IMR-90 (cell line): ENCODE measurements at regions not wholly inside any gene's neighbourhood (a gene's known extent, or its start where the extent isn't known, plus 50 kb on each side); places are given as distances from the start of the nearest gene placed in this dataset.

Experiments used
- CEBPB ChIP-seq: IDR thresholded peaks from 2 replicates; pipeline ENCODE4 v1.6.1; 2012; ENCODE audit warnings: low read depth, low read length, improper control_type of control experiment
- CHD1 ChIP-seq: IDR thresholded peaks from 2 replicates; pipeline ENCODE4 v1.6.1; 2012; ENCODE audit warnings: low read depth, low read length, improper control_type of control experiment
- CTCF ChIP-seq: conservative IDR thresholded peaks from 2 replicates; pipeline ENCODE4 v1.5.1; 2012; ENCODE audit warnings: mild to moderate bottlenecking, low read depth, low read length, improper control_type of control experiment
- FOS ChIP-seq: fragments of 150-350 bp; IDR thresholded peaks from 2 replicates; pipeline ENCODE4 v1.6.1; 2016; ENCODE audit warnings: low read depth, low read length
- MAFK ChIP-seq: IDR thresholded peaks from 2 replicates; pipeline ENCODE4 v1.6.1; 2012; ENCODE audit warnings: low read depth, low read length, improper control_type of control experiment
- POLR2A ChIP-seq: IDR thresholded peaks from 2 replicates; pipeline ENCODE4 v1.6.1; 2012; ENCODE audit warnings: mild to moderate bottlenecking, low read depth, low read length
- RAD21 ChIP-seq: IDR thresholded peaks from 2 replicates; pipeline ENCODE4 v1.6.1; 2012; ENCODE audit warnings: low read length, improper control_type of control experiment
- RCOR1 ChIP-seq: IDR thresholded peaks from 2 replicates; pipeline ENCODE4 v1.6.1; 2012; ENCODE audit warnings: mild to moderate bottlenecking, low read length, improper control_type of control experiment; ENCODE audit not compliant: insufficient replicate concordance
- RFX5 ChIP-seq: IDR thresholded peaks from 2 replicates; pipeline ENCODE4 v1.8.0; 2012; ENCODE audit warnings: low read depth, mild to moderate bottlenecking, low read length, moderate library complexity
- SMC3 ChIP-seq: fragments of 150-350 bp; IDR thresholded peaks from 2 replicates; pipeline ENCODE4 v1.6.1; 2016; ENCODE audit warnings: low read depth, mild to moderate bottlenecking, antibody characterized with exemption, low read length, moderate library complexity
- USF2 ChIP-seq: fragments of 150-350 bp; IDR thresholded peaks from 2 replicates; pipeline ENCODE4 v1.6.1; 2017; ENCODE audit warnings: mild to moderate bottlenecking, antibody characterized with exemption, low read length, low read depth

- TF ChIP-seq CTCF (no peak), MAFK (no peak), POLR2A (no peak), CHD1 (no peak), RFX5 (no peak), RCOR1 (no peak), USF2 (no peak), CEBPB (no peak), SMC3 (no peak), RAD21 (no peak), FOS (no peak)
Measured at GRCh38 chr7:126305671-126306070, 947.1 kb downstream of the GRM8 start.
